Retina (tissue), 1 donor: ENCODE measurements at regions not wholly inside any gene's neighbourhood (a gene's known extent, or its start where the extent isn't known, plus 50 kb on each side); places are given as distances from the start of the nearest gene placed in this dataset.

Experiments used
- DNase-seq: peaks from one replicate; pipeline ENCODE4 v3.0.0-alpha.2; 2016

DNA sequence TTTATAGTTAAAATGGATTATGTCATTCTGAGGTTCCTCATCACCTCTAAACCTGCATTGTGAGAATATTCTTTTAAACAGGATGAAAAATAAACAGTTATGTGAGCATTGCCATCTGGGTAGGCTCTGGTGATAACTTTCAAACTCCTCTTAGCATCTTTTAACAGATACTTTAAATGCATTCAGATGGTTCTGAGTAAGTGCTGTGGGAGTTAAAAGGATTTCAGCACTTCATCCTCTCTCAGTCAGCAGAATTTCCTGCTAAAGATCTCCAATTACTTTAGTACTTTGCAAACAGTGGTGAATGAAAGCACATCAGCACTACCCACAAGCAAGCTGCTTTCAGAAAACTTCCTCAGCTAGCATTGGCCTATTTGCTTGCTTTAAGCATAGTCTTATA, 59.3 kb upstream of the TMTC1 start:
- no peak for DNase-seq

- DNase-seq, result no peak
These were observed 55.0 kb upstream of the TMTC1 start for GRCh38 chr12:29838768-29839167.
